Eye (tissue), 1 donor: ENCODE measurements at regions not wholly inside any gene's neighbourhood (a gene's known extent, or its start where the extent isn't known, plus 50 kb on each side); places are given as distances from the start of the nearest gene placed in this dataset.
"Not testable (repeated sequence)": the region's sequence is repeated elsewhere in the genome, so short reads cannot be mapped to it uniquely, and the experiment has no call there.

ENCODE experiments used
- DNase-seq: peaks from one replicate; pipeline ENCODE4 v3.0.0-alpha.2; 2015

- no peak for DNase-seq
These were observed 619.0 kb downstream of the TFAP2A start for GRCh38 chr6:9795880-9796279.

GRCh38 chr6:9789201-9789600 is 625.7 kb downstream of the TFAP2A start:
- DNase-seq, result no peak

GRCh38 chr6:9784786-9785185 is 630.1 kb downstream of the TFAP2A start:
- no peak for DNase-seq

- no peak for DNase-seq
These were observed 631.3 kb downstream of the TFAP2A start for GRCh38 chr6:9783567-9783966.

GRCh38 chr6:9766240-9766915 is 648.5 kb downstream of the TFAP2A start:
- DNase-seq, result peak; percentile 18

- no peak for DNase-seq
These were observed 653.7 kb downstream of the TFAP2A start for GRCh38 chr6:9761220-9761619.

GRCh38 chr6:9754515-9754914 is 660.4 kb downstream of the TFAP2A start:
- no peak for DNase-seq

GRCh38 chr6:9745966-9746365 is 668.9 kb downstream of the TFAP2A start:
- DNase-seq, result no peak

GRCh38 chr6:9745476-9745875 is 669.4 kb downstream of the TFAP2A start:
- no peak for DNase-seq

GRCh38 chr6:9744119-9744518 is 670.8 kb downstream of the TFAP2A start:
- DNase-seq, result no peak

- DNase-seq, result peak; percentile 2
These were observed 682.8 kb downstream of the TFAP2A start for GRCh38 chr6:9732056-9732455.

GRCh38 chr6:9725776-9726175 is 689.1 kb downstream of the TFAP2A start:
- DNase-seq, result not testable (repeated sequence)

- no peak for DNase-seq
These were observed 697.3 kb downstream of the TFAP2A start for GRCh38 chr6:9717568-9717967.

GRCh38 chr6:9711365-9711764 is 703.5 kb downstream of the TFAP2A start:
- DNase-seq, result no peak

GRCh38 chr6:9710574-9710973 is 704.3 kb downstream of the TFAP2A start:
- DNase-seq, result no peak

GRCh38 chr6:9708600-9708999 is 706.3 kb downstream of the TFAP2A start:
- no peak for DNase-seq

GRCh38 chr6:9704989-9705388 is 709.9 kb downstream of the TFAP2A start:
- DNase-seq, result no peak

- no peak for DNase-seq
These were observed 712.0 kb downstream of the TFAP2A start for GRCh38 chr6:9702914-9703313.

GRCh38 chr6:9699888-9700287 is 715.0 kb downstream of the TFAP2A start:
- peak; percentile 25 for DNase-seq

- DNase-seq, result no peak
These were observed 717.5 kb downstream of the TFAP2A start for GRCh38 chr6:9697263-9697931.

- DNase-seq, result no peak
These were observed 724.5 kb downstream of the TFAP2A start for GRCh38 chr6:9690388-9690787.

GRCh38 chr6:9680727-9681126 is 734.1 kb downstream of the TFAP2A start:
- not testable (repeated sequence) for DNase-seq

- no peak for DNase-seq
These were observed 739.8 kb downstream of the TFAP2A start for GRCh38 chr6:9675122-9675521.

GRCh38 chr6:9659848-9660247 is 755.0 kb downstream of the TFAP2A start:
- DNase-seq, result no peak

GRCh38 chr6:9657994-9658393 is 756.9 kb downstream of the TFAP2A start:
- DNase-seq, result no peak
